ENCODE measurements at regions not wholly inside any gene's neighbourhood (a gene's known extent, or its start where the extent isn't known, plus 50 kb on each side); places are given as distances from the start of the nearest gene placed in this dataset.

DNA sequence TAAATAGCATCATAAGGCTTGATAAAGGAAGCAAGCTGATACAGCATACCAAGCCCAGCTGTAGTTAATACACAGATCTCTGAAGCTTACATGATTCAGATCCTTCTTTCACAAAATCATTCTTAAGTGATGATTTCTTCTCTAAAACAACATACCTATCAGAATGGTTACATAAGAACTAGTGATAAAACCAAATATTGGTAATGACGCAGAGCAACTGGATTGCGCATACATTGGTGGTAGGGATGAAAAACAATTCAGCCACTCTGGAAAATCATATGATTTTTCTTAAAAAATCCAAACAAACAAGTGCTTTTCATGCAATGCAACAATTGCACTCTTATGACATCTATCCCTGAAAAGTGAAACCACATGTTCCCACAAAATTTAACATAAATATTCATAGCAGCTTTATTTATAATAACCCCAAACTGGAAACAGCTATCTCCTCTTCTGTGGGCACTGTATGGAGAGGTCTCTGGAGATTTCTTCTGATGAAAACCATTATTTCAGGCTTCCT, 153.6 kb upstream of the DSEL start:
- no peak for DNase-seq (ENCODE audit: low spot score)

DNA sequence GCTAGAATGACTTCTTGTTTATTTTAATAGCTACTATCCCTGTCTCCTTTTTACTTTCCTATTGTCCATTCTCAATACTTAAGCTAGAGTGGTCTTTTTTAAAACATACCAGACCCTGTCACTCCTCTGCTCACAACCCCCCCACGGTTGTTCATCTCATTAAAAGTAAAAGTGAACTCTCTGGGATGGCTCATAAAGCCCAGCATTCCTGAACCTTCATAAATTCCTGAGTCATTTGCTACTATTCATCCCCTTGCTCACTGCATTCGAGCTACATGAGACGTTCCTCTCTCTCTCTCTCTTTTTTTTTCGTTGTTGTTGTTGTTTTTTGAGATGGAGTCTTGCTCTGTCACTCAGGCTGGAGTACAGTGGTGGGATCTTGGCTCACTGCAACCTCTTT, 148.7 kb upstream of the DSEL start:
- DNase-seq (ENCODE audit: low spot score): no peak

DNA sequence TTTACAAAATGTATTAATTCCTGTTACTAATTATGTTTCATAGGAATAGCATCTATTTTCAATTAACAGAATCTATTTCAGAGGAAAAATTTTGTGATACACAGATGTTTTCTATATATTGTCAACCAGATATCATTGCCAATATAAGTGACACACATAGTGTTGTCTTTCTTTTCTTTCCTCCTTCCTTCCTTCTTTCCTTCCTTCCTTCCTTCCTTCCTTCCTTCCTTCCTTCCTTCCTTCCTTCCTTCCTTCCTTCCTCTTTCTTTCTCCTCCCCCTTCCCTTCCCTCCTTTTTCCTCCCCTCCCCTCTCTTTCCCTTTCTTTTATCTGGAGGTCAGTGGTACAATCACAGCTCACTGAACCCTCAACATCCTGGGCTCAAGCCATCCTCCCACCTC, 146.5 kb upstream of the DSEL start:
- DNase-seq (ENCODE audit: low spot score): no peak

DNA sequence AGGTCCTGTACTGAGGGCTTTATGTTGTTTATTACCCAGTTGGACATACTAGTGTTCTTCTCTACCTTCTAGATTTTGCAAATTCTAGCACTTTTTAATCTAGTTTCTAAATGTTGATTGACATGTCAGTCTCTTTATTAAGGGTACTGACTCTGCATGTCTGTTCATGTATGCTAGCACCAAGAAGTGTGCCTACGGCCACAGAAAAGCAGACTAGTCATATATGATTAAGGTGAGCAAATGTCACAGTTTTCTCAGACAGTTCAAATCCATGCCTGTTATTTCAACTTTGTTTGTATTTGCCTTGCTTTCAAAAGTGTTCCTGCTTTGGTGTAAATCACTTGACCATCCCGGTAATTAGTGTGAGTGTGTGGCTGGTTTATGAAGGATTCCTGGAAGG, 145.0 kb upstream of the DSEL start:
- DNase-seq (ENCODE audit: low spot score): no peak

DNA sequence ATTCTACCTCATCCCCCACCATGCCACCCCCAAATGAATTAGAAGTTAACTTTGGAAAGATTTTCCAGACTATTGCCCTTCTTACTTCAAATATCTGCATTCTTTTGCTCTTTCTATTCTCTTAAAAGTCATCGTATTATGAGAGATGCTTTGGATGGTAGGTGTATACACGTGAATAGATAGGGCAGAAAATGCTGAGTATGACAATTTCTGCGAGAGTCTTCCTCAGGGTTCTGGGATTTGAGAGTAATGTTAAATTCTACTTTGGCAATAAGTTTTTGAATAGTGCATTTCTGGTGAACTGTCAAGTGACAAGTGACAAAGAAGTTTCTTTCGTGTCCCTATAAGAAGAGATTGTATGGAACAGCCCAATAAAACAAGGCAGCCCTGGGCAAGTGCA, 137.6 kb upstream of the DSEL start:
- no peak for DNase-seq (ENCODE audit: low spot score)

DNA sequence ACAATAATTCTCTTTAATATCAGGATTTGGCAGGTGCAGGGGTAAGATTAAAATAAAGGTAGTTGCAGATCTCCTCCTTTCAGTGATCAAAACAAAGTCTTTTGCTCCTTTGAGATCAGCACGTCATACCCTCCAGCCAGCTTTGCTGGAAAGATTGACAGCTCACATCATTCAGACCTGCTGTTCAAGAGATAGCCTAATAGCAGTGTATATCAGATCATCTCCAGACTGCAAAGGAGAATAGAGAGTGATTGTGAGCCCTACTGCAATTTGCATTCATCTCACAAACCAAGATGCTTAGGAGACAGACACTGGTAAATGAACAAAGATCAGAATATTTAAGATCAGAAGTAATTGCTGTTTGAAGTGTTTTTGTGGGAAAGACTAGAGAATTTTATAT, 135.8 kb upstream of the DSEL start:
- DNase-seq (ENCODE audit: low spot score): no peak

DNA sequence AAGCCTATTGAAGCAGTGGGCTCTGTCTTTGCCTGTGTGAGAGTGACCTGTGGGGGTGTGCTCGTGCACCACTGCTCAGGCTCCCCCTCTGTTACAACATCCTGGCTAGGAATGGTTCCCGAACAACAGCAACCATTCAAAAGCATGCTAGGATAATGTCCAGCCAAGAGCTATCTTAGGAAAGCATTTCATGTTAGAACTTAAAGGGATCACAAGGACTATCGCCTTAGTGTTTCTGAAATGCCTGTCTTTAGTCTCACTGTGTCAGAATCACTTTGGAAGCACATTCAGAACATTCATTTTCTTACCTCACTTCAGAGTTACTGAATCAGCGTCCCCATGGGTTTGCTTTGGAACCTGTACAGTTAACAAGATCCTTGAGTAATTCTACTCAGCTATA, 134.9 kb upstream of the DSEL start:
- no peak for DNase-seq (ENCODE audit: low spot score)

DNA sequence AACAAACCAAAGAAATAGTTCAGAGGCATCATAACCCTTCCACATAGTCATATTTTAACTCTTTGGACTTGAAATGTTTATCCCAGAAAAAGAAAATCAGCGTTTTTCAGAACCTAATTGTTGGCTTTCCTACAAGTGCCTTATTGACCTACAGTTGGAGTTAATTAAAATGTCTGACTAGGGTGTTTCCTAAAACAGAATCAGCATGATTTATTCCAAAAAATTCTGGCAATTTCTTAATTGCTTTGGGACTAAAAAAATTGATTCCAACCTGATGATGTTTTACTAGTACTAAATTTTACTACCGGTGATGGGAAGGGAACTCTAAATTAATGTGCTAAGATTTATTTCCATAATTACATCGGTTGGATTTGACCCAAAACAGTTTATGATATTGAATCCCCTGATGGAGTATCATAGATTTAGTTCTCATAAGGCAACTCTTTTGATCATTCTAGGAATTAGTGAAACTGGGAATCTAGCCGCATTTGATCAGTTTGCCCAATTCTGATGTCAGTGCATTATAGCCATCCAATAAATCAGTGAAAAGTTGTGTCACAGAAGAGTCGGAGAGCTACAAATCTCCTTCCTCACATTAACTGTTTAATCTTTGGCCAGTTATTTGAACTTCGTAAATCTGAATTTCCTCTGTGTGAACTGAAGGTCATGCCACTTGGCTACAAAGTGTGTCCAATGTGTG, 134.3 kb upstream of the DSEL start:
- DNase-seq (ENCODE audit: low spot score): no peak

DNA sequence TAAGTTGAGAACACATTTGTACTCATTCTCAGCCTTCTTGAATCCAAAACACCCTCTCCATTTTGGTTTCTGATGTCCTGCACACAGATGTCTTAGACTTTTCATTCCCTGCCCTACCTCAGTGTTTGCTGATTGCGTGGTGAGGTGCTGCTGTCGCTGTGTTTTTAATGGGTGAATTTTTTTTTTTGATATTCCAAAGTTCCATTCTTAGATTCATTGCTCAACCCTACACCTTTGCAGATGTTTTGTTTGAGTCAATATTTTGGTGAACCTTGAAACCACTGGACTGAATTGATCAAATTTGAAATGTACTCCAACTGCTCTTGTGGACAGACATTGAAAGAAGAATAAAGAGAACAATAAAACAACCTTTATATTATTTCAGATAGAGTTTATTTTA, 130.4 kb upstream of the DSEL start:
- no peak for DNase-seq (ENCODE audit: low spot score)

DNA sequence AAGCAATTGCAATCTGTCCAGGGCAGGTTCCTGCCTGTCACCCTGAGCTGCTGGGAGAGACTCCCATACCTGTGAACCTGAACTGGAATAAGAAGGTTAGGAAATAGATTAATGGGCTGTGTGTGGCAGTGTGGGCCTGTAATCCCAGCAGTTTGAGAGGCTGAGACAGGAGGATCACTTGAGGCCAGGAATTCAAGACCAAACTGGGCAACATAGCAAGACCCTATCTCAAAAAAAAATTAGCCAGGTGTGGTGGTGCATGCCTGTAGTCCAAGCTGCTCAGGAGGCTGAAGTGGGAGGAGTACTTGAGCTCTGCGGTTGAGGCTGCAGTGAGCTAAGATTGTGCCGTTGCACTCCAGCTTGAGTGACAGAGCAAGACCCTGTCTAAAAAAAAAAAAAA, 127.7 kb upstream of the DSEL start:
- no peak for DNase-seq (ENCODE audit: low spot score)

DNA sequence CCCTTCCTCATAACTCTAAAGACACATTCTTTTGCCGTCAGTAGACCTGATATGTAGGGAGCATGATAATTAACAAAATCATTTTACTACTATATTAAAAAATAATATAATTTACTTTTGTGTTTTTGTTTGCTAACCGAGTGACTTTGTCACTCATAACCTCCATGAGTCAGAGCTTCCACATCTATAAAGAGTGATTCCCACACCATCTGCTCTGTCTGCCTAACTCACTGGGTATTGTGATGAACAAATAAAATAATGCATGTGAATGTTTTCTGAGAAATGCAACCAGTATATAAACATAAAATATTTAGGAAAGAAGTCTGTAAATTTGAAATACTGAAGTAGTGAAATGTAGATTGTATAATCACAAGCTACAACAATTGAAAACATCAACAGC, 123.4 kb upstream of the DSEL start:
- no peak for DNase-seq (ENCODE audit: low spot score)

DNA sequence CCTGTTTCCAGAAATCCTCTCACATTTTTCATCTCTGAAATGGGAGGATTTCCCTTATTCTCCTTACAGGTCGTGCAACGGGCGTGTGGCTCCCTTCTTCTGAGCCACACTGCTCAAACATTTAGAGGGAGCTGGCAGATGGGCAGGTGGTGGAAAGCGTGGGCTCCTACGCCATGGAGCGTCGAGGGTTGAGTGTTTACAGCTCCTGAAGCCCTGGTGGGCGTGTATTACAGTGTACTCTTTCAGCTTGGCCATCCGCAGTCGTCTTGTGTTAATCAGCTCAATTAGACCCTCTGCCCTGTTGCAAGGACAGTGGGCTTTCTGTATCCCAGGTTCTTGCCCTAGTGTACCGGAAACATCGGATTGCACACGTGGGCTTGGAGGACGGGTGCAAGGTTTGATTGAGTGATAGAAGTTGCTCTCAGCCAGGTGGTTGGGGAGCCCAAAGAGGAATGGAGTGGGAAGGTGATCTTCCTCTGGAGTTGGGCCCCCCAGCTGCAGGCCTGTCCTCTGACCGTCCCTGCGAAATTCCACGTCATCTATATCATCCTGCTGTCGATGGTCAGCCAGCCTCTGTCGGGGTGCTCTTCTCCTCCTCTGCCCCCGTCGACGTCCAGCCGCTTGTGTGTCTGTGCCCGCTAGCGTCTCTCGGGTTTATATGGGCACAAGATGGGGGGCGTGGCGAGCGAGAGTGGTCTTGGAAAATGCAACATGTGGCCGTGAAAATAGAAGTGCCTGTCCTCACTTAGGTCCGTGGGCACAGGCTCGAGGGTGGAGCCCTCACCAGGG, 120.3 kb upstream of the DSEL start:
- no peak for DNase-seq (ENCODE audit: low spot score)

DNA sequence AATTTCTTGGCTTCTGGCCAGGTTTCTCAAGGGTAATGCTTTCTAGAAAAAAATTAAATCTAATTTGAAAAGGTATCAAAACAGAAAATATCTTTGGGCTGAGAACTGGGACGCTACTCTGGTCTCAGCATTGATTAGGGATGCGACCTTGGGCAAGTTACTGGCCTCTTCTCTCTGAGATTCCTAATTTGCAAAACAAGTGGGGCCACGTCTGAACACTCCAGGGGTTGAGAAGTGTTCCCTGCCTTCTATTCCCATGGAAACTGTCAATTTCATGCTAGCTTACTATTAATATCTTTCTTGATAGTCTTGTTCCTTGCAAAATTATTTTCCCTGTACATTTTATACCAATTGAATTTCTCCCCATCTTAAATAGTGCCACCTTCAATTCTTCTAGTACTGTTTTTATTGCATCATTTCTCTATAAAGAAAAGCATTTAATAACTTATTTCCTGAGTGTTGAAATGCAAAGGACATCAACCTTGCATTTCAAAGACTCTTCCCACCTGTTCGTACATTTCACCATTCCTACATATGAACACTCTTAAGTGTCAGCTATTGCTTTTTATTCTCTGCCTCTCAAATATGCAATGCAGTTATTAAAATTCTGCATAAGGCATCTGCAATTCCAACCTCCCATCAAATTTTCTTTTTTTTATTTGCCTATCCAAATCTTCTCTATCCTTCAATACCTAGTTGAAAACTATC, 118.3 kb upstream of the DSEL start:
- DNase-seq (ENCODE audit: low spot score): no peak

DNA sequence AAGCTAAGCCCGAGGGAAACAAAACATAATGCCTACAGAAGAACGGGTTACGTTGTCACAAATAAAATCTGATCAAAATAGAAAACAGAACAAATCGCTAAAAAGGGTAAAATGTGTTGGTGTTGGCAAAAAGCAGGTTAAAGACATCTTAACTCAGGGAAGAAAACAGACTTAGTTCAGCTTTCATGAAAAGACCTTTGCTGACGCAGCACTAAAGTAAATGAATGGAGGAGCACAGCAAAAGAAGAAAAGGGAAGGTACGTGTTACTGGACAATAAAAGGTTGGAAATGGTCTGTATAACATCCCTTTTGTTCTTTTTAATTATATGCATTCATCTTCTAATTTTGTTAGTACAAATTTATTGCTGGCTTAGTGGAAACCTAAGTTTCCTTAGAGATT, 117.4 kb upstream of the DSEL start:
- no peak for DNase-seq (ENCODE audit: low spot score)

DNA sequence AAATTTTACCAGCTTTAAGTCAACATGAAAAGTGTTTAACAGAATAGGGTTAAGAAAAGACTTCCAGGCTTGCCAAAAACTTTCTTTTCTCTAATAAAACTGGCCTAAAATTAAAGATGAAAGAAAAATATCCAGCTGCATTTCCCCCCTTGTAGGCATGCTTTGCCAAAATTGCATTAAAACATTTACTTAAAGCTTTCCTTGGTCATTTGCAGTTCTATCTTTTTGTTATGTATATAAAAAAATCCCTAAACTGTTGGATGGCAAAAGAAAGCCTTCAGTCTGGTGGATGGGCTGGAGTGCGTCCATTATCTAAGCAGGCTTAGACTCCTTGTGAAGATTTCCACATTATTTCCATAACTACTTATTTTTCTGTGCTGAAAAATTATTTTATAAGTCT, 105.4 kb upstream of the DSEL start:
- no peak for DNase-seq (ENCODE audit: low spot score)

DNA sequence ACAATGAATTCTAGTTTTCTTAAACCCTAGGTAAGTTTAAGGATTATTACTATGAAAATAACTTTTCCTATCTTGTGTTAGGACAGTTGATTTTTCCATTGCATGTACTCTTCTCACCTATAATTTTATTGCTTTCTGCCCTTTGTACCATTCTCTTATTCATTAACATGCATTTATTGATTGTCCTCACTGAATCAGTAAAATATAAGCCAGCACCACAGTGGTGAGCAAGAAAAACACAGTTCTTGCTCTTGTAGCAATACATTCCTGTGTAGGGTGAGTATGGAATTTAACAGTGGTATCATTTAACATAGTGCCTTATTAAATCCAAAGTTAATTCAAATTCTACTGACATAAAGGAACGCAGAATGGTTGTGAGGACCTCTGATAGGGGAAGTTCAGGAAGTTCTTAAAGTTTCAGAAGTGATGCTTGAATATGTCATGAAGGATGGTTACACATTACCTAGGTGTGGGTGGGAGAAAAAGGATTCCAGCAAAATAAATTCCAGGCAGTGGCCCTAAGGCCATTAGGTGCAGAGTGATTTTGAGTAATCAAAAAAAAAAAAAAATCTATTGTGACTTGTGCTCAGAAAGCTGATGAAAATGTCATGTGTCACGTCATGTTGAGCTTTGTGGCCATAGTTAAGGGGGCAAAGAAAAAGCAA, 104.7 kb upstream of the DSEL start:
- DNase-seq (ENCODE audit: low spot score): no peak

DNA sequence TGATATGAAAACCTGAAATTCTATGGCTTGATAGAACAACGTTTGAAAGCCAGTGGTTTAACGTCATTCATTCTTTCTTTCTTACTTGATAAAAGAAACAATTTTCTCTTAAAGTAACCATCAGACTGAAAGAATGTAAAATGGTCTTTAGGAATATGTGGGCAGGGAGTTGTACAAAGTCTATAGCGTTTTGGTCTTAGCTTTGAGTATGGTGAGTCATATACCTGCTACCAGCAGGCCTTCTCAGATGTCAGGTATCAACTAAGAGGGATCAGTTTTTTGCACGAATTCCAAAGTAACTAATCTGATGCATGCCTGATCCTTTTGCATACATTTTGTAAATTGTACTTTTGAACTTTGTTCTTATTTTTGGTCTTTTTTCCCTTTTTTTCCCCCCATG, 101.5 kb upstream of the DSEL start:
- no peak for DNase-seq (ENCODE audit: low spot score)

DNA sequence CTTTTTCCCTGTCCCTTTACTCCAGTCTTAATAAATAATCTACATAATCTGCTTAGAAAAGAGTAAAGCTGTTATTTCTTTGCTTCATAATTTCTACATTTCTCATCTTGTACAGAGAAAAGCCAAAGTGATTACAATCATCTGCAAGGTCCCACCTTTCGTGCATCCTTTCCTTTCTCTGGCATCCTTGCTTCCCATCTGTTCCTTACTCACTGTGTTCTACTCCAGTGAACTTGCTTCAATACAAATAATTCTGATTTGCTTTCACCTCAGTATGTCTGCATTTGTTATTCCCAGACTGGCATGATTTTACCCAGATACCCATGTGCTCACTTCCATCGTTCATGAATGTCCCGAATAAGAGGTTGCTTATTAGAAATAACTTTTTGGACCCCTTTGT, 99.4 kb upstream of the DSEL start:
- DNase-seq (ENCODE audit: low spot score): no peak

DNA sequence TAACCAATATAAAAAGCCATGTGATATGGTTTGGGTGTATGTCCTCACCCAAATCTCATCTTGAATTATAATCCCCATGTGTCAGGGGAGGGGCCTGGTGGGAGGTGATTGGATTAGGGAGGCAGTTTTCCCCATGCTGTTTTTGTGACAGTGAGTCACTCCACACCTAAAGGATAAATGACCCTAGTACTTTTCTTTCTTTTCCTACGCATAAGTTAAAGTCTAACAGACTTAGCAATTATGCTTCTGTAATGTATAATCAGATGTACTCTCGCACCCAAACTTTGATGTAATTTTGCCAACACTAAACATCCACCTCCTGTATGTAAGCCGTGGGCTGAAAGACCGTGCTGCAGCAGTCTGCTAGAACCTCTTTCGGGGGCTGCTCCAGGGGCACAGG, 97.2 kb upstream of the DSEL start:
- no peak for DNase-seq (ENCODE audit: low spot score)

DNA sequence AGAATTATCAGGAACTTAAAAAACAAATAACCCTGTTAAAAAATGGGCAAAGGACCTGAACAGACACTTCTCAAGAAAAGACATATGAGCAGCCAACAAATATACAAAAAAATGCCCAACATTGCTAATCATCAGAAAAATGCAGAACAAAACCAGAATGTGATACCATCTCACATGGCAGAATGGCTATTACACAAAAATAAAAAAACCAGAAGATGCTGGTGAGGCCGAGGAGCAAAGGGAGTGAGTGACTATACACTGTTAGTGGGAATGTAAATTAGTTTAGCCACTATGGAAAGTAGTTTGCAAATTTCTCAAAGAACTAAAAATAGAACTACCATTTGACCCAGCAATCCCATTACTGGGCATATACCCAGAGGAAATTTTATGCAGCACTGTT, 95.8 kb upstream of the DSEL start:
- DNase-seq (ENCODE audit: low spot score): no peak

DNA sequence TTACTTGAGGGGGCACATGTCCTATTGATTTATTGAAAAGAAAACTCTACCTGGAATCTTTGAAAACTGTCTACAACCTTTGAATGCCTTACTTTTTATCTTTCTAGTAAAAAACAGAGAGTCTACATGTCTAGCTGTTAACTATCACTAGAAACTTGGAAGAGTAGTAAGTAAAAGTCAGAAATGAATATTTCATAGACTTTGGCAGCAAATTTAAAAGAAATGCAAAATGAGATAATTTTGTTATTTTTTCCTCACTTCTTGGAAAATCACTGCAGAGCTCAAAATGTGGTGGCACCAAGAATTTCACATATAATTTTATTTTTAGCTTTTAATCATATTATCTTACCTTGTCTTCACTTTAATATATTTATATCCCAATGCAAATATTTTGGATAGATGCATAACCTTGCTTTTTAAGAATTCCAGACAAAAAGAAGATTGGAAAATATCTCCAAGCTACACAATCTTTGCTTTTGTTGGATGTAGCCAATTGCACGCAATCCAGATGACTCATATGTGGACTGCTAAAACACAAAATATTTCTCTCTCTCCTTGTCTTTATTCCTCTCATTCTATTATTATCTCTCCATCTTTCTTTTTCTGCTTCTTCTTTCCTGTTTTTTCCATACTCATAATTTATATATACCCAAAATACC, 92.2 kb upstream of the DSEL start:
- DNase-seq (ENCODE audit: low spot score): no peak

Data from mesenteric fat pad (tissue), 1 donor.